ENCODE measurements at regions not wholly inside any gene's neighbourhood (a gene's known extent, or its start where the extent isn't known, plus 50 kb on each side); places are given as distances from the start of the nearest gene placed in this dataset.

- Mint-ChIP-seq H3K9me3 (no peaks in the 10 kb centered on the region), H3K4me3 (peak overlapping the region in 2 of 3 experiments; percentile 83 to 86), H3K4me1 (peaks cover 62% of the 10 kb centered on the region), H3K27me3 (ENCODE audit: low read depth) (peaks cover 8% of the 10 kb centered on the region), H3K27ac (peak overlapping the region; percentile 9 to 47 (median 25)), H3K36me3 (ENCODE audit: low read depth) (peaks cover under 1% of the 10 kb centered on the region)
- TF ChIP-seq, protein P1, sequence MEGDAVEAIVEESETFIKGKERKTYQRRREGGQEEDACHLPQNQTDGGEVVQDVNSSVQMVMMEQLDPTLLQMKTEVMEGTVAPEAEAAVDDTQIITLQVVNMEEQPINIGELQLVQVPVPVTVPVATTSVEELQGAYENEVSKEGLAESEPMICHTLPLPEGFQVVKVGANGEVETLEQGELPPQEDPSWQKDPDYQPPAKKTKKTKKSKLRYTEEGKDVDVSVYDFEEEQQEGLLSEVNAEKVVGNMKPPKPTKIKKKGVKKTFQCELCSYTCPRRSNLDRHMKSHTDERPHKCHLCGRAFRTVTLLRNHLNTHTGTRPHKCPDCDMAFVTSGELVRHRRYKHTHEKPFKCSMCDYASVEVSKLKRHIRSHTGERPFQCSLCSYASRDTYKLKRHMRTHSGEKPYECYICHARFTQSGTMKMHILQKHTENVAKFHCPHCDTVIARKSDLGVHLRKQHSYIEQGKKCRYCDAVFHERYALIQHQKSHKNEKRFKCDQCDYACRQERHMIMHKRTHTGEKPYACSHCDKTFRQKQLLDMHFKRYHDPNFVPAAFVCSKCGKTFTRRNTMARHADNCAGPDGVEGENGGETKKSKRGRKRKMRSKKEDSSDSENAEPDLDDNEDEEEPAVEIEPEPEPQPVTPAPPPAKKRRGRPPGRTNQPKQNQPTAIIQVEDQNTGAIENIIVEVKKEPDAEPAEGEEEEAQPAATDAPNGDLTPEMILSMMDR (IDR thresholded peaks at IDR 0.05; ENCODE audit: unreplicated experiment in 3 of 3) = no peak
These were observed 54.0 kb upstream of the CIBAR2 start for GRCh38 chr16:85166281-85166680.

- Mint-ChIP-seq H3K9me3 (no peaks in the 10 kb centered on the region), H3K4me3 (peak overlapping the region; percentile 83 to 86 (median 85)), H3K4me1 (peaks cover 62% of the 10 kb centered on the region), H3K27ac (peak overlapping the region; percentile 19 to 80 (median 66)), H3K36me3 (ENCODE audit: low read depth) (peaks cover 7% of the 10 kb centered on the region), H3K27me3 (ENCODE audit: low read depth) (peaks cover 15% of the 10 kb centered on the region)
- TF ChIP-seq, protein P1 (IDR thresholded peaks at IDR 0.05; ENCODE audit: unreplicated experiment in 3 of 3) = no peak
These were observed 54.7 kb upstream of the CIBAR2 start for GRCh38 chr16:85166699-85167588.

GRCh38 chr16:85167589-85168537 is 55.6 kb upstream of the CIBAR2 start:
- peak overlapping the region; percentile 19 to 80 (median 66) for H3K27ac Mint-ChIP-seq
- TF ChIP-seq, protein P1 (IDR thresholded peaks at IDR 0.05; ENCODE audit: unreplicated experiment in 3 of 3) = no peak
- H3K36me3 Mint-ChIP-seq (ENCODE audit: low read depth) = peaks cover 14% of the 10 kb centered on the region
- no peaks in the 10 kb centered on the region for H3K9me3 Mint-ChIP-seq
- peaks cover 62% of the 10 kb centered on the region for H3K4me1 Mint-ChIP-seq
- H3K27me3 Mint-ChIP-seq (ENCODE audit: low read depth) = peaks cover 16% of the 10 kb centered on the region
- peak overlapping the region; percentile 83 to 86 (median 85) for H3K4me3 Mint-ChIP-seq

DNA sequence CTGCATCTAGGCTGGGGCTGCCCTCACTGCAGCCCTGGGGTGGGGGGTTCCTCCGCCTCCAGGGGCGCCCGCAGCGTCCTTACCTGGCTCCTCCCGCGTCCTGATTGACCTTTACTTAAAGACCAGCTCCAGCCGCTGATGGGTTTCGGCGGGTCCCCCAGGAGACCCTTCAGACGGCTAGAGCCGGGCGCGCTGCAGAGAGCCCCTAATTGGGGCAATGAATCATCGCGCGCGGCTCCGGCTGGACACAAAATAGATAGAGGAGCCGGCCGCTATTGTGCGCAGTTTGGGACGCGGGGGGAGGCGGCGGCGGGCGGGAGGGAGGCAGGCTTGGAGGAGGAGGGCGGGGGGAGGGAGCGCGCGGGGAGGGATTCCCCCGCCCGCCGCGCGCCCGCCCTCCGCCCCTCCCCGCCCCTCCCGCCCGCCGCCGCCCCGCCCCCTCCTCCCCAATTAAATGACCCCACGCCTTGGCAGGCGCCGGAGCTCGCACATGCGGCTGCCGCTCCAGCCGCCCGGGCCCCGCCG is 56.5 kb upstream of the CIBAR2 start:
- H3K4me3 Mint-ChIP-seq = peak overlapping the region; percentile 83 to 86 (median 85)
- TF ChIP-seq, protein P1 (IDR thresholded peaks at IDR 0.05; ENCODE audit: unreplicated experiment in 3 of 3) = no peak
- H3K36me3 Mint-ChIP-seq (ENCODE audit: low read depth) = peaks cover 16% of the 10 kb centered on the region
- H3K27ac Mint-ChIP-seq = peak overlapping the region in 1 of 3 experiments; percentile 19
- peaks cover 64% of the 10 kb centered on the region for H3K4me1 Mint-ChIP-seq
- H3K27me3 Mint-ChIP-seq (ENCODE audit: low read depth) = peaks cover 16% of the 10 kb centered on the region
- H3K9me3 Mint-ChIP-seq = no peaks in the 10 kb centered on the region

- peaks cover 68% of the 10 kb centered on the region for H3K4me1 Mint-ChIP-seq
- no peak overlapping the region for H3K27ac Mint-ChIP-seq
- H3K36me3 Mint-ChIP-seq (ENCODE audit: low read depth) = peaks cover 16% of the 10 kb centered on the region
- peaks cover 19% of the 10 kb centered on the region for H3K27me3 Mint-ChIP-seq (ENCODE audit: low read depth)
- peak overlapping the region in 2 of 3 experiments; percentile 32 to 40 for H3K4me3 Mint-ChIP-seq
- no peaks in the 10 kb centered on the region for H3K9me3 Mint-ChIP-seq
- TF ChIP-seq, protein P1 (IDR thresholded peaks at IDR 0.05; ENCODE audit: unreplicated experiment in 3 of 3) = no peak
These were observed 57.2 kb upstream of the CIBAR2 start for GRCh38 chr16:85169333-85170065.

All from nephron (organoid).